Skeletal muscle tissue (tissue), 3 donors: ENCODE measurements at regions not wholly inside any gene's neighbourhood (a gene's known extent, or its start where the extent isn't known, plus 50 kb on each side); places are given as distances from the start of the nearest gene placed in this dataset.

Experiments used
- H3K27ac ChIP-seq: one replicate; pipeline ENCODE4 v1.7.0; 2013; ENCODE audit warnings: mild to moderate bottlenecking, low read depth, low read length, inconsistent platforms
- H3K27me3 ChIP-seq, 3 donors: one replicate each; pipeline ENCODE4 v1.7.0; 2013; ENCODE audit warnings: low read length in 3 of 3; ENCODE audit not compliant: control insufficient read depth in 3 of 3, insufficient read depth in 3 of 3
- H3K36me3 ChIP-seq, 3 donors: one replicate each; pipeline ENCODE4 v1.7.0; 2013; ENCODE audit warnings: low read length in 3 of 3; ENCODE audit not compliant: control insufficient read depth in 3 of 3, insufficient read depth in 3 of 3
- H3K4me1 ChIP-seq, 3 donors: one replicate each; pipeline ENCODE4 v1.7.0; 2013; ENCODE audit warnings: low read length in 3 of 3, mild to moderate bottlenecking in 3 of 3; ENCODE audit not compliant: control insufficient read depth in 3 of 3, insufficient read depth in 3 of 3
- H3K4me3 ChIP-seq, 3 donors: one replicate each; pipeline ENCODE4 v1.7.0; 2013; ENCODE audit warnings: low read length in 3 of 3
- H3K9ac ChIP-seq, 3 donors: one replicate each; pipeline ENCODE4 v1.7.0; 2013; ENCODE audit warnings: low read length in 3 of 3, mild to moderate bottlenecking in 3 of 3, moderate library complexity in 2 of 3, low read depth in 1 of 3
- H3K9me3 ChIP-seq, 3 donors: one replicate each; pipeline ENCODE4 v1.7.0; 2013; ENCODE audit warnings: low read length in 3 of 3; ENCODE audit not compliant: control insufficient read depth in 3 of 3
- donor health status: Osteomylitis.

GRCh38 chr1:209008586-209008985, 574.9 kb upstream of the CAMK1G start:
- Histone ChIP-seq H3K36me3 (no peaks in the 10 kb centered on the region), H3K9ac (no peak overlapping the region), H3K27ac (no peak overlapping the region), H3K27me3 (no peaks in the 10 kb centered on the region), H3K4me1 (no peaks in the 10 kb centered on the region), H3K4me3 (no peak overlapping the region), H3K9me3 (no peaks in the 10 kb centered on the region)

- H3K4me1 ChIP-seq = no peaks in the 10 kb centered on the region
- H3K36me3 ChIP-seq = no peaks in the 10 kb centered on the region
- H3K27me3 ChIP-seq = no peaks in the 10 kb centered on the region
- H3K4me3 ChIP-seq = no peak overlapping the region
- no peaks in the 10 kb centered on the region for H3K9me3 ChIP-seq
- H3K9ac ChIP-seq = no peak overlapping the region
- no peak overlapping the region for H3K27ac ChIP-seq
Measured at GRCh38 chr1:209010475-209011230, 572.9 kb upstream of the CAMK1G start.

GRCh38 chr1:209012443-209013196, 570.9 kb upstream of the CAMK1G start:
- H3K36me3 ChIP-seq = no peaks in the 10 kb centered on the region
- no peak overlapping the region for H3K27ac ChIP-seq
- H3K27me3 ChIP-seq = no peaks in the 10 kb centered on the region
- H3K9ac ChIP-seq = no peak overlapping the region
- H3K9me3 ChIP-seq = peaks cover 0 to 2% (median 0%) of the 10 kb centered on the region in 3 donors
- no peak overlapping the region for H3K4me3 ChIP-seq
- H3K4me1 ChIP-seq = no peaks in the 10 kb centered on the region

DNA sequence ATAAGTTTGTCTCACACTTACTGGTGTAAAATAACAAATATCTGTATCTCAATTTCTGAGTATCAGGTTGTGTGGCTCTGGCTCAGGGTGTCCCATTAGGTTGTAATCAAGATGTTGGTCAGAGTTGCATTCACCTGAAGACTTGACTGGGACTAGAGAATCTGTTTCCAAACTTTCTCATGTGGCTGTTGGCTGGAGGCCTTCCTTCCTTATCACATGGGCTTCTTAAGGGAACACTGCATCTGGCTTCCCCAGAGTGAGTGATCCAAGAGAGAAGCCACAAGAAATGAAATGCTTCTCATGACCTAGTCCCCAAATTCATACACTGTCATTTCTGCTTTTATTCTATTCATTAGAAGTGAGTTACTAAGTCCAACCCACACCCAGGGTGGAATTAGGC, 568.4 kb upstream of the CAMK1G start:
- Histone ChIP-seq H3K9ac (no peak overlapping the region), H3K27me3 (no peaks in the 10 kb centered on the region), H3K9me3 (peaks cover 0 to 2% (median 0%) of the 10 kb centered on the region in 3 donors), H3K27ac (no peak overlapping the region), H3K36me3 (no peaks in the 10 kb centered on the region), H3K4me3 (no peak overlapping the region), H3K4me1 (no peaks in the 10 kb centered on the region)

- H3K9ac ChIP-seq = no peak overlapping the region
- peaks cover 0 to 2% (median 0%) of the 10 kb centered on the region in 3 donors for H3K9me3 ChIP-seq
- H3K36me3 ChIP-seq = no peaks in the 10 kb centered on the region
- H3K4me1 ChIP-seq = no peaks in the 10 kb centered on the region
- no peaks in the 10 kb centered on the region for H3K27me3 ChIP-seq
- H3K27ac ChIP-seq = no peak overlapping the region
- no peak overlapping the region for H3K4me3 ChIP-seq
Measured at GRCh38 chr1:209021622-209022021, 561.9 kb upstream of the CAMK1G start.

DNA sequence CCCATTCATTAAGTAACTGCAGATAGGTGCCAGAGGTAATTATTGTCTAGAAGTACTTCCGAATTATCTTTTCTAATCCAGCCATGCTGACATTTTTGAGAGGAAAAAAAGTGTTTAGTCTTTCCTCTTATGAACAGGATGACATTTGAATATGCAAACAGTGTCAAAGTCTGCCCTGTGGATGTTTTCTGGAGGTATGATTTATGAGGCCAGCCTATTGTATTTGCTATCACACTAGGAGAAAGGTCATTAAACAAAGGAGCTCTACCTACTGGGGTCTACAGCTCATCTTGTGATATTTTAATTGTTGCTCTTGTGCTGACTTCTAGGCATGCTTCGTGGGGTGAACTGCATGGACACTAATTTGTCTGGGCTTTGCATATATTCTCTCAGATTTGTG, 559.7 kb upstream of the CAMK1G start:
- no peaks in the 10 kb centered on the region for H3K9me3 ChIP-seq
- H3K9ac ChIP-seq = no peak overlapping the region
- H3K36me3 ChIP-seq = no peaks in the 10 kb centered on the region
- H3K27me3 ChIP-seq = no peaks in the 10 kb centered on the region
- H3K4me1 ChIP-seq = no peaks in the 10 kb centered on the region
- H3K4me3 ChIP-seq = no peak overlapping the region
- no peak overlapping the region for H3K27ac ChIP-seq

DNA sequence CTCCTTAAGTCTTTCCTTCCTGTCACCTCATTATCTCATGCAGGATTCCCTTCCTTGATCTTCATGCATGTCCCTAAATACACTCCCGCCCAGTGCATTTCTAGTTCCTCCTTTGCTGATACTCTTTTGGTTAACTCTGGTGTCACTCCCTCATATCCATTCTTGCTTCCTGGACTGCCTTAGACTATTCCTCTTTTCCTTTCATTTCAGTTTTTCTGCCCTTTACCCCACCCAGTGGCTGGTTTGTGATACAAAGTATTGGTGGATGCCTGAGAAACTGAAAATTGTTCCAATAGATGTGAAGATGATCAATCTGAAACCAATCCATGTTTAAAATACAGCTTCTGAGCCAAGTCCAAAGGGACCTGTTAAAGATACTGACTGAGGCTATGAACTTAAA, 553.8 kb upstream of the CAMK1G start:
- Histone ChIP-seq H3K9me3 (no peaks in the 10 kb centered on the region), H3K36me3 (no peaks in the 10 kb centered on the region), H3K9ac (no peak overlapping the region), H3K27ac (no peak overlapping the region), H3K4me1 (no peaks in the 10 kb centered on the region), H3K27me3 (no peaks in the 10 kb centered on the region), H3K4me3 (no peak overlapping the region)

DNA sequence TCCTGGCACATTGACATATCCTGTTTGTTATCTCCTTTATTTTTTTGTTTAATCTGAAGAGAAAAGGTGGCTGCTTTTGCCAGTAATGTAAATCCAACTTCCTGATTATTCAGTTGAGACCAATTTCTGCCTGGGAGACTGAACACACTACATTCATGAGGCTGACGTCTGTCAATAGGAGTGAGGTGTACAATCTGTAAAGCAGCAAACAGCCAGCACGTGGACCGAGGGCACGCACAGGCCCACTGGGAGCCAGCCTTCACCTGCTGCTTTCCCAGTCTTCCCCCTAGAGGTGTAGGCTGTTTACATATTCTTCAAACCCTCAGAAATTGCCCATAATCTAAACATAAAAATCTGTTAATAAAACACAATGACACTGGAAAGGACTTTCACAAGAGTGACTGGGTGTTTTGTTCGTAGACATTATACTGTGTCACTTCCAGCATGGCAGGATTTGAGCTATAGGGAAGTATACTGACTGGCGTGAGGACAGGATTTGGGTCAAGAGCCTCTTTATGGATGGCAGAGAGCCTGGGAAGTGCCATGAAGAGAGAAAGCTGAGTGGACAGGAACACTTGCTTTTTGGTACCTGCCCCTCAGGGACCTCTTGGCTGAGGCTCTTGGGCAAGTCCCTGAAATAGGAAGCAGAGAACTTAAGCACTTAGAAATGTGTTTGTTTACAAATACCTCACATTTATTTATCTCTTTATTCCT, 552.9 kb upstream of the CAMK1G start:
- H3K9ac ChIP-seq = no peak overlapping the region
- no peak overlapping the region for H3K27ac ChIP-seq
- no peaks in the 10 kb centered on the region for H3K4me1 ChIP-seq
- no peaks in the 10 kb centered on the region for H3K9me3 ChIP-seq
- no peak overlapping the region for H3K4me3 ChIP-seq
- no peaks in the 10 kb centered on the region for H3K27me3 ChIP-seq
- no peaks in the 10 kb centered on the region for H3K36me3 ChIP-seq

- Histone ChIP-seq H3K9ac (no peak overlapping the region), H3K36me3 (no peaks in the 10 kb centered on the region), H3K4me1 (peaks cover 0 to 2% (median 0%) of the 10 kb centered on the region in 3 donors), H3K27me3 (no peaks in the 10 kb centered on the region), H3K27ac (no peak overlapping the region), H3K4me3 (no peak overlapping the region), H3K9me3 (no peaks in the 10 kb centered on the region)
Measured at GRCh38 chr1:209037064-209037463, 546.5 kb upstream of the CAMK1G start.

DNA sequence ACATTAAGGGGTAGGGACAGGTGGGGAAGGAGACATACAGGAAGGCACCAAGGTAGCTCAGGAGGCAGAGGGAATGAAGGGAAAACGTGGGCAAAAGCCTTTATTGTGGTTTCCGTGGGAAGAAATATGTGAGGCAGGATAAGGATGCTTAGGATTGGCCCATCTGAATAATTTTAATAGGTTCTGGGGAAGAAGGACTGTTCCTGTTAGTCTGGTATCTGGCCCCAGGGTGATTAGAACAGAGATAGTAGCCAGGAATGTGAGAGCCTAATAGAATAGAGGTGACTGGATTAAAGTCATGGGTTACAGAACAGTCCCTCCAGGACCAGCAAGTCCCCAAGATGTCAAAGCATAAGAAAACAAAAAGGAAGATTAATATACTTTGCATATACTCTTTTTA, 545.2 kb upstream of the CAMK1G start:
- H3K4me1 ChIP-seq = peaks cover 0 to 2% (median 0%) of the 10 kb centered on the region in 3 donors
- no peak overlapping the region for H3K4me3 ChIP-seq
- H3K27me3 ChIP-seq = no peaks in the 10 kb centered on the region
- H3K9me3 ChIP-seq = no peaks in the 10 kb centered on the region
- no peak overlapping the region for H3K27ac ChIP-seq
- no peaks in the 10 kb centered on the region for H3K36me3 ChIP-seq
- H3K9ac ChIP-seq = no peak overlapping the region
